Ishikawa (cell line): ENCODE measurements at regions not wholly inside any gene's neighbourhood (a gene's known extent, or its start where the extent isn't known, plus 50 kb on each side); places are given as distances from the start of the nearest gene placed in this dataset.

Experiments used
- EGR1 ChIP-seq: IDR thresholded peaks from 2 replicates; pipeline ENCODE4 v1.6.1; 2012
- MAX ChIP-seq: IDR thresholded peaks from 2 replicates; pipeline ENCODE4 v1.6.1; 2012
- NFIC ChIP-seq: IDR thresholded peaks from 2 replicates; pipeline ENCODE4 v1.6.1; 2012
- USF1 ChIP-seq: IDR thresholded peaks from 2 replicates; pipeline ENCODE4 v1.6.1; 2012
- YY1 ChIP-seq: IDR thresholded peaks from 2 replicates; pipeline ENCODE4 v1.6.1; 2012; ENCODE audit warnings: low read depth

GRCh38 chr13:73778242-73778864 is 355.9 kb downstream of the KLF12 start:
- TF ChIP-seq EGR1 (no peak), MAX (no peak), USF1 (no peak), NFIC (no peak), YY1 (no peak)
